HG03432 (cell line): ENCODE measurements at regions not wholly inside any gene's neighbourhood (a gene's known extent, or its start where the extent isn't known, plus 50 kb on each side); places are given as distances from the start of the nearest gene placed in this dataset.

Experiments
- ATAC-seq: cut with Tn5 transposase; IDR thresholded peaks from one replicate; pipeline ENCODE4 v1.9.1; 2021; ENCODE audit warnings: mild to moderate bottlenecking, moderate library complexity; ENCODE audit not compliant: unreplicated experiment

DNA sequence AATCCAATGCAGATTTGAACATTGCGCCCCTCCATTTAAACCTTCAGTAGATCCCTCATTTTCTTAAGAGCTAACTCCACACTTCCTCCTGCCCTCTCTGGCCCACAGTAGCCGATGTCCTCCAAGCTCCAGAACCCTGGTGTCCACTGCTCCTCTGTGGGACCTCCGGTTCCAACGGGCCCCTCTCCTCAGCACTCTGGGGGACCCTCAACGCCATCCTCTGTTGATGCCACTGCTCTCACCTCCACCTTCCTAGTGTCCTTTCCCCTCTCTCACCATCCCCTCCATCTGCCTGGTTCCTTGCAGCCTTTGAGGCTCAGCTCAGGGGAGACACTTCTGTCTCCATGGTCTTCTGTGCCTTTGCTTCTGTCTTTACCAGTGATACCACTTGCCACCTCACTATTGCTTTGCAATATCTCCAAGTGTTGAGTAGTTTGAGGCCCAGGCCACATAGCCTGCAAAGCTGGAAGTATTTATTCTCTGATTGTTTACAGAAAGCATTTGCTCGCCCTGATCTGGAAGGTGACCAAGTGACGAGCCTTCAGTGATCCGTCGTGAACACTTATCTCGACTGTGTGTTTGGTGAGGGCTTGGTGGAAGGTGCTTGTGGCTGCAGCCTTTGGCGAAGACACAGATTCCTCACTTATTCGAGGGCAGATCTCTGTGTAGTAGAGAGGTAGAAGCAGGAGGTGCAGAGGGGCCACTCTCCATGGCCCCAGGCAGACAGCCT lies 104.8 kb upstream of the SHH start:
- no peak for ATAC-seq

DNA sequence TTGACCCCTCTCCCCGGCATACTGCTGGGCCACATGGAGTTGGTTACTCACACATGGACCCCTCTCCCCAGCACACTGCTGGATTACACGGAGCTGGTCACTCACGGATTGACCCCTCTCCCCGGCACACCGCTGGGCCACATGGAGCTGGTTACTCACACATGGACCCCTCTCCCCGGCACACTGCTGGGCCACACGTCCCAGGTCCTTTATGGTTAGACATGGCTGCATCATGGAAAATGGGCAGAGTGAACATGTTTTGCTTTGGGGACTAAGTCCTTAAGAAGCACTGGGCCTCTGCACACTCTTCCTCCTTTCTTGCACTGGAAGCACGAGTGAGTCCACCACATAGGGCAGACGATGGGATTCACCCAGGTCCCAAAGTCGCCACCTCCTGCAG lies 102.1 kb upstream of the SHH start:
- no peak for ATAC-seq

DNA sequence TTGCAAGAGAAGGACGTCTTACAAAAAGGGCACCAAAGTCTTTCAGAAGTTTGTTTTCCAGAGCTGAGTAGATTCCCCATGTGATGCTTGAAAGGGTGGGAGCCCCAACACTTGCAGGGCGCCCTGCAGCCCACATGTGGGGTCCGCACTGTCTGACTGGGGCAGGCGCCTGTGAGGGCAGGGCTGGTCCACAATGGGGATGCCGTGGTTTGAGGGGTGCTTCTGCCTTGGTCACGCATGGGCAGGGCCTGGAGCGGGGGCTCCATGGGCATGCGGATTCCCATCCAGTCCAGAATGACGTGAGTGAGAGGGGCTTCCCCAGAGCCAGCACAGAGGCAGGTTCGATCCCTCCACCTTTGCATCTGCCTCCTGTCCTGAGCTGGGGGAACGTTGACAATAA lies 101.5 kb upstream of the SHH start:
- no peak for ATAC-seq

DNA sequence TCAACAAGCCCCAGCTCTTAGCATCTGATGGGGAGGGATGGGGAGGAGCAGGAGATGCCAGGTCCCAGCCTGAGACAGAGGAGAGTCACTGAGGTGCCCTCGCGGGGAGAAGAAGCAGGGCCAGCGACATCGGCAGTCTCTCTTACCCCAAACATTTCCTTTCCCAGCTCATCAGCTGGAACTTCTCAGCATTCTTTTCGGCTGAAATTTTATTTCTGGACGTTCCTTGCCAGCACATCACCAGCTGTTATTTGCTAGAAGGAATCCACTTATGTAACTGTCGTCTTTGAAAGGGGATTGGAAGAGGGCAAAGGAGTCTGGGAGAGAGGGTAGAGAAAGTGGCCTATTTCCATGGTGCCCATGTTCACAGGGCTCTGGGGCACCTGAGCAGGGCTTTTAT lies 101.0 kb upstream of the SHH start:
- no peak for ATAC-seq

DNA sequence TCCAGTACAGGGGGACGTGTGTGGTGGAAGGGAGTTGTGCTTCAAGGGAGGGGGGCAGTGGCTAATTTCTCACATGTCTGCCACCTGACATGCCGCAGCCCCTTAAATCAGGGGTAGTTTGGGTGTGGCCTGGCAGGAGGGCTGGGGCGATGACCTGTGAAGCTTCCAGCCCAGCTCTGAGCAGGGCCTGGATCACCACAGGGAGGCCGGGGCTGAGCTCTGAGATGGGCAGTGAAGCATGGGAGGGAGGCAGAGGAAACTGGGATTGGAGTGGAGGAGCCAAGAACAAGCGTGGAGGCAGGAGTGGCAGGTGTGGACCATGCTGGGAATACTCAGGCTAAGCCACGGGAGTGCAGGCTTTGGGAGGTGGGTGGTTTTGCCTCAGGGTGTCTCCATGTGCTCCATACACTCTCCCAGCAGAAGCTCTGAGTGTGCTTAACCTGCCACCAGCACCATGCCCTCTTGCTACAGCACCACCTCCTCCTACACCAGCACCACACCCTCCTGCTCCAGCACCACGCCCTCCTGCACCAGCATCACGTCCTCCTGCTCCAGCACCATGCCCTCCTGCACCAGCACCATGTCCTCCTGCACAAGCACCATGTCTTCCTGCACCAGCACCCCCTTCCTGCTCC lies 99.3 kb upstream of the SHH start:
- ATAC-seq: no peak

DNA sequence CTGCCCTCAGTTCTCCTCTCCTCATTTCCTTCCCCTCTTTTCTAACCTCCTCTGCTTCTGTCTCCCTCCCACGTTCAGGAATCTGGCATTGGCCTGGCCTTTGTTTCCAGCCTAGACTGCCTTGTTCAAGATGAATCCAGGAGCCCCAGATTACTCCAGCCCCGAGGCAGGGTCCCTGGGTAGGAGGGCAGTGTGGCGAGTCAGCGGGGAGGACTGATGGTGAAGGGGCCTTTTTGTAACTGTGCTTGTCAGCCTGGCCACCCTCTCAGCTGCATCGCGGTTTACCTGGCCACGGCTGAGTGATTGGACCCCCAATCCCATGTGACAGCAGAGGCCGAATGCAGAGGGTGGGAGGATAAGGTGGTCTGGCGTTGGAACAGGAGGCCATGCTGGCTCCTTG lies 96.1 kb upstream of the SHH start:
- no peak for ATAC-seq

DNA sequence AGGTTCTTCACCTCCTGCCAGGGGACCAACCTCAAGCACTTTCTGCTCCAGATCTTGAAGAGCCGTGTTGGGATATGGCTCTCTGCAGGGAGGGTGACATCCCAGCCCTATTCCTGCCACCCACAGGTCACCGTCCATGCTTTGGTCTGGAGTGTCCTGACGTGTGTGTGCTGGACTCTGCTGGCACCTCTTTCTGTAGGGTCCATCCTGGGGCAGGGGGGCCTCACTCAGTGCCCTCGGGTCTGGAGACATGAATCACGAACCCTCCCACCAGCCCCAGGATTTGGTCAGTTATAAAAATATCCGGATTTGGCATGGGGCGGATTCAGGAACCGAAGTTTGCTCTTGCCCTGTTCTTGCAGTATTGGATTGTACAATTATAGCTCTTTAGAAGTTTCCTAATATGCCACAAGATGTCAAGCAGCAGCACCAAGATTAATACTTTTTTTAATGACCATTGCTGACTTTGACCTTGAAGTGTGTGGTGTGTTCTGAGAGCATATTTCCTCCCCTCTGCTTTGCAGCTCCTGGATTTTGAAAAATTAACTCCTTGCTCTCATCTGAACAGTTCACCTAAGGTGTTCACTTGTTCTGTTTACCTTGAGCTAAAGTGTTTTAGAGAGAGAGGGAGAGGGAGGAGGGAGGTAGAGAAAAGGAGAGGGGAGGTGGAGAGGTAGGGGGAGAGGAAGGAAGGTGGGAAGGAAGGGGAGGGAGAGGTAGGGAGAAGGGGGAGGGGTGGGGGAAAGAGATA lies 95.4 kb upstream of the SHH start:
- no peak for ATAC-seq

DNA sequence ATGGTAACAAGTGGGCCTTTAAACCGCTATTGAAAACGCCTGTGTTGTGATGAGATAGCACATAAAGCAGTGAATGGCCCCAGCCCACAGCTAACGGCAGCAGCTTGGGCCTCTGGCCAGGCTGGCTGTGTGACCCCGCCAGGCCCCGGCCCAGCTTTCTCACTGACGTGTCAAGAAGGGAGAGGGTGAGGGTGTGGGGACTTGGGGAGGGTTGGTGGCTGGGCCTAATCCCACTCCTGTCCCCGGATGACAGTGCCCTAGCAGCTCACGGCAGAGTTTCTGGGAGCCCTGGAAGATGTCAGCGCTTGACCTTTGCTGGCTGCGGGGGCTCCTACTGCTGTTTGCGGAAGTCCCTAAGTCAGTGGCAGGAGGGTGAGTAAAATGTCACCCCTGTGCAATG lies 88.9 kb upstream of the SHH start:
- ATAC-seq: no peak

DNA sequence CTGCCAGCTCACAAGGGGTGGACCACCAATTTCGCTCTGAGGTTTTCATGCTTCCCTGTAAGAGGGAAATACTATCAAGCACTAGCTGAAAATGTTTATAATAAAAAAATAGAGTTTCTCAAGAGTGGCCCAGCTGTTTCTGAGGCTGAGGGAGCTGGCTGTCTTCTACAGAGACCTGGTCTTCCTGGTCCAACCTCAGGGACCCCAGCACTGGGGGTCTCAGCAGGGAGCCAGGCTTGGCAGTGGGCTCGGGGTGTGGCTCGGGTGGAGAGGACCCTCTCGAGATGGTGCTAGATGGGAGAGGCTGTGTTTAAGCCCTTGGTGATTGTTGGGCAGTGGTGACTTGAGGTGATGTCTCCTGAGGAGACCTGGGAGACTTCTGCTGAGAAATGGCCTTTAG lies 87.3 kb upstream of the SHH start:
- ATAC-seq: no peak

DNA sequence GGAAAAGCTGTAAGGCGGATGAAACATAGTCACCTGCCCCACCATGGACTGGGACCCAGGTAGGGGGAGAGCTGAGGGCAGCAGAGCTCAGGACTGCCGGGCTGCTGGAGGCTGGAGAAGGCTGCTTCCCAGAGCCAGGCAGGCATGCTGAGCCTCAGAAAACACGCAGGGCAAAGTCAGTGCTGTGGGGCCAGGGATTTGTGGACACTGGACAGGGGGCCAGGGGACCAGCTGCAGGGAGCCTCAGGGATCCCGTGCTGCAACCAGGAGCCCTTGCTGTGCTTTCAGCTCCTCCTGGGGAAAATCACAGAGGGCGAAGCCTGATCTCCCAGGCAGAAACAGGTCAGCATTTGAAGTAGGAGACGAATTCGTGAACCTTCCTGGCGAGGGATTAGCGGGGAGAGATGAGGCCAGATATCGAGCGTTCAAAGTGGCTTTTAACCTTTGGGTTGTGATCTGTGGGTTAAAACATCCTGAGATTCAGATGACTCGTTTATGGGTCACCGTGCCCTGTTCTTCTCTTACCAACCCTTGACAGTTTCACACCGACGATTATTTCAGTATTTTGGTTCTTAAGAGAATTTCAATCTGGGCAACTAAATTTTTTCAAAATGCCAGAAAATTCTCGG lies 85.6 kb upstream of the SHH start:
- ATAC-seq: no peak

DNA sequence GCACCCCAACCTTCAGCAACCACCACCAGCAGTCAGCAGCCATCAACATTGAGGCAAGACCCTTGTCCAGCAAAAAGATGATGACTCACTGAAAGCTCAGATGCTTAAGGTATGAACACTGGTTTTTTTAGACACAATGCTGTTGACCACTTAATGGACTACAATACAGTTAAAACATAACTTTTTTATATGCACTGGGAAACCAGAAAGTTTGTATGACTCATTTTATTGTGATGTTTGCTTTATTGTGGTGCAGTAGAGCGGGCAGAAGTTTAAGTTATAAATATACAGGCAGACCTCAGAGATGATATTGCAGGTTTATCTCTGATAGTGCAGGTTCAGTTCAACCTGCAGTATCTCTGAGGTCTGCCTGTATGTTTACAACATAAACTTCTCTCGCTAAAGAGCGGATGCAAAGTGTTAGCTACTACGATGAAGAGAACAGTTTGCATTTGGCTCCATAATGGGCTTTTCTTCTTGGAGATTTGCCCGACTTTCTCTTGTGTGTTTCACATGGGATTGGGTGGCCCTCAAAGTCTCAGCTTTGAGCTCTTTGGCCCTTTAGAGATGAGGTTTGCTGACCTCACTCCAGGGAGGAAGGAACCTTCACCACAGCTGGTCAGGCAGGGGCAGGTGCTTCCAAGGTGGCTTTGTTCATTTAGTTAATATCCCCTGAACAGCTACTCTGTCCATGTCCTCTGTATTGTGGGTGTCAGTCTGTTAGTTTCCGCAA lies 84.4 kb upstream of the SHH start:
- no peak for ATAC-seq

DNA sequence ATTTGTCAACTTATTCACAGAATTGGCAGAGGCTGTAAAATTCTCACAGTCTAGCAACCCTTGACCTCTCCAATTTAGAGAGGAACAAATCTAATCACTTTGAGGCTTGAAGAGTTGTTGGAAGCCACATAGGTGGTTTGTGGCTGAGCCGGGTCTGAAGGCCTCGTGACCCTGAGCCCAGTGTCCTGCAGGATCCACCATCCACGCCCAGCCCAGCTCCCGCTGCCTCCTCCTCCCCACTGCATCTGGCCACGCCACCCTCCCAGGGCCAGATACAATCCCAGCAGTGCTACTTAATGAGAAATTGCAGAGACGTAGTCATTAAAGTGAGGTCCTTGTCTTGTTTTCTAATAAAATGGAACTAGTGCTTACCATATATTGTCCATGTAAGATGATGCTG lies 81.4 kb upstream of the SHH start:
- ATAC-seq: no peak

DNA sequence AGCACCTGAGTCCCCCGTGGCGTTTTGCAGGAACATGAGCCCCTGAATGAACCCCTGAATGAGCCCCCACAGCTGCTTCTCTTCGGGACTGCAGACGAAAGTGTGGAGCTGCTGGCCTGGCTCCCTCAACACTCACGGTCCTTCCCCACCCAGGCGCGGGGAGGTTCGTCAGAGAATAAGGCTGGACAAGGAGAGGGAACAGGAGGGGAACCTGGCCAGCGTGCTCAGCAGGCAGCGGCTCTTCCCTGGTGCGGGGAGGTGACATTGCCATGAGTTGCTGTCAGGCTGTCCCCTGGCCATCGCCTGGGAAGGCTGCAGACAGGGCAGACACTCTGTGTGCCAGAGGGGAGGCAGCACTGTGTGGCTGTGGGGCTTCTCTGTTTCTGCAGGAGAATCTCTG lies 80.9 kb upstream of the SHH start:
- no peak for ATAC-seq

DNA sequence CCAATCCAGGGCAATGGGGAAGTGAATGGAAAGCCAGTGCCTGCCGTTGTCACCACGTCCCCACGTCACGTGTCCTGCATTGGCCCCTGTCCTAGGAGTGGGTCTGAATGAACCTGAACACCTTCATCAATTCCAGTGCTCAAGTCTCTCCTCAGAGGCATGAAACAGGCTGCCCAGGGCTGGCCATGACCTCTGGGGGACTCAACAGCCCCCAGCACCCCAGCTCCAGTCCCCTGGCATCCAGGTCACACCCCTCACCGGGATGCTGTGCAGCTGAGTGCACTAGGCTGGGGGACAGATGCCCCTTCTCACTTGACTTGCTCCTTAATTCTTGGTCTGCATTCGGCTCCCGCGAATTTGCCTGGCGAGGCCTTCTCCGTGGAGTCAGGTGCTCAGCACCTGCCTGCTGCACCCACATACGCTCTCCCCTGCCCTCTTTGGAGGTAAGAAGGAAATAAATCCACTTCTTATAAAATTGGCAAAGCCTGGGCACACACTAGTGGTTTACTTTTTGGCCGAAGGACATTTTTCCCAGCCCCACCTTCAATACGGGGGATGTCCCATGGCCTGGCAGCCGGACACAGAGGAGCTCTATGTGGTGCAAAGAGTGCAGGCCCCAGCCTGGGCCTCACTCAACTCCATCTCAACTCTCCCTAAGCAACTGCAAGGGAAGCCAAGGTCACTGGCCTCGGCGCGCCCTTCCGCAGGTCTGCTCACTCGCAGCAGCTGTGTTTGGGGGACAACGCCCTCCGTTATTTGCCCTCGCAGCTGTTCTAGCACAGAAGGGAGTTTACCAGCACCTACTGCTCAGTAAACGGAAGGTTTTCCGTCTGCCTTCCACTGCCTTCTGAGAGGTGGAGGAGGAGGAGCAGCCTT lies 77.6 kb upstream of the SHH start:
- ATAC-seq: no peak

DNA sequence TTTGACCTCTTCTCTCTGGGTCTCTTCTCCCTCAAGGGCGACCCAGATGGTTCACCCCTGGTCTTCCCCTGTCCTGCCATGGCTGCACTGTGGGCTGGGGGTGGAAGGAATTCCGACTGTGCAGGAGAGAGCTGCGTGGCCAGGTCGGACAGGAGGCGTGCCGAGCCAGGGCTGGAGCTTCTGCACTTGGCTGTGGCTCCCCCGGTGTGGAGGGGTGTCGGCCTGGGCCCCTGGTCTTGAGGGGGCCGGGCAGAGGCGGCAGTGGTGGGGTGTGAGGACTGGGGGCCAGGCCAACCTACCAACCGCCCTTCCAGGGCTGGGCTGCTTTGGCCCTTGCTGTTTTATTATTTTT lies 74.9 kb upstream of the SHH start:
- no peak for ATAC-seq

DNA sequence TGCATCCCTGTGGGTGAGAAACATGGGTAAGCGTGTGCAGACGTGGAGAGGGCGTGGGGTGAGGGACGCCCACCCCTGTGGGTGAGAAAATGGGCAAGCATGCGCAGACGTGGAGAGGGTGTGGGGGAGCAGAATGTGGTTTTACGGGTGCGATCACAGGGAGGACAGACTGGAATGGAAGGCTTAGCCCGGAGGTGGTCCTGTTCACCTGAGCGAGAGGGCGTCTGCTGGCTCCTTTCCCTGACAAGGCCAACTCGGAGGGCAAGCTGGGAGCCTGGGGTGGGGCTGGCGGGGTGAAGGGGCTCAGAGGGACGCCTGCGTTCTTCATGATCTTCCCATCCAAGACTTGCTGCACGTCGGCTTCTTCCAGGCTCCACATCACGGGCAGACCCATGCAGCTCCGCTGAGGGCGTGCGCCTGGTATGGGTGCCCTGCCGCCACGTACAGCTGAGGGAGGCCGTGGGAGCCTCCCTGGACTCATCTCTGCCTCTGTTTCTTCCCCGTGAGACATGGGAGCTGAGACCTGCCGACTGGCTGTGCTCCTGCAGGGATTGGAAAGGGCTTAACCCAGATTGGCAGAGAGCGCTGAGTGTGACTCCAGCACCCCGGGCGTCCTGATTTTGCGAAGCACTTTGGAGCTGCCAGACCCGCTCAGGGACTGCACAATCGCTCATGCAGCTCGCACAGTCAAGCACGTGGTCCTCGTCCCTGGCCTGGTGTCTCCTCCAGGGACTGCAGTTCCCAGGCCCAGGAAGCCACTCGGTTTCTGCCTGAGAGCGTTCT lies 74.3 kb upstream of the SHH start:
- no peak for ATAC-seq

DNA sequence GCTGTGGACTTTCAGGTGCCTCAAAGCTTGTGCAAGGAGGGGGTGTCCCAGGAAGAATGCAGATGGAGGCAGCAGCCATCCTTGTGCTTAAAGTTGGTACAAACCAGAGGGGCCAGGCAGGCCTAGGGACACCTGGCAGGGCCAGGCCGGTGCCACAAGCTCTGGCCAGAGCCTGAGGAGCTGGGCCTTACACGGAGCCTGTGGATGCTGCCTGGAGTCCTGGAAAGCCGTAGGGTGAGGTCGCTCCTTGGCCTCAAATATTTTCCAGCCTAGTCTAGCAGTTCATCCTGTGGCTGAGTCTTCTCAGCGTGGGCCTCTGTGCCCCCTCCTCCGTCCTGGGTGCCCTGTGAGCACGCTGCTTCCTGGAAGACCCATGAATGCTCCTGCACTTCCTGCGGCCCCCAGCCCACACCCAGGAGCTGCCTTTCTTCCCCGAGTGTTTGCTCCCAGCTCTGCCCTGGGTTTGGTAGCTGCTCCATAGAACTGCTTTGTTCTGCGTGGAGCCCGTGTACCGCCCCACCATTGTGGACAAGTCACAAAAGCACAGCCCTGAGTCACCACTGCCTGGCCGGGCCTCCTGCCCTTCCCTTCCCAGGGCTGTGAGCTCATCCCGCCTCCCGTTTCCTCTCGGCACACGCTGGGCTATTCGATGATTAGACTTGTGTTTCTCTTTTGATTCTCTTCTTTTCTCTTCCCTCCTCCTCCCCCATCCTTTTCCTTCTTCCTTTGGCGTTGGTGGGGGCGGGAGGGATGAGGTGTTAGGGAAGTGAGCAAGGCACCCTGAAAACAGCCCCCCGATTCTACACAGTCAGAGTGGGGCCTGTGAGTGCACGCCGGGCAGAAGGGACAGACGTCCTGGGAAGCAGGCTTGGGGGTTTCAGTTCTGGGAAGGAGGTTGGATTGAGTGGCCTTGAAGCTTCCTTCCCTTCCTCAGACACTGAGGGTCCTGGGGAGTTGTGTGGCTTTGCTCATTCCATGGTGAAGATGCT lies 73.2 kb upstream of the SHH start:
- ATAC-seq: no peak
